Neuronal stem cell (in vitro differentiated cells): ENCODE measurements at regions not wholly inside any gene's neighbourhood (a gene's known extent, or its start where the extent isn't known, plus 50 kb on each side); places are given as distances from the start of the nearest gene placed in this dataset.
A peak's percentile ranks its signal among the peaks of the same experiment; 100 is the strongest.

Experiments used
- DNase-seq: peaks from one replicate; pipeline ENCODE4 v3.0.0-alpha.2; 2013; ENCODE audit warnings: low spot score
- H2AFZ ChIP-seq: one replicate; pipeline ENCODE4 v1.6.1; 2013; ENCODE audit warnings: mild to moderate bottlenecking, low read length, inconsistent platforms
- H2AK5ac ChIP-seq: 2 replicates; pipeline ENCODE4 v1.6.1; 2013; ENCODE audit warnings: low read depth, mild to moderate bottlenecking, inconsistent platforms, low read length, moderate library complexity, mixed read lengths
- H2BK120ac ChIP-seq: 2 replicates; pipeline ENCODE4 v1.6.1; 2013; ENCODE audit warnings: low read depth, mild to moderate bottlenecking, inconsistent platforms, low read length, moderate library complexity, mixed read lengths
- H2BK12ac ChIP-seq: one replicate; pipeline ENCODE4 v1.6.1; 2013; ENCODE audit warnings: low read length, inconsistent platforms
- H2BK15ac ChIP-seq: 2 replicates; pipeline ENCODE4 v1.6.1; 2013; ENCODE audit warnings: mild to moderate bottlenecking, low read length, inconsistent platforms, mixed read lengths
- H2BK5ac ChIP-seq: one replicate; pipeline ENCODE4 v1.6.1; 2013; ENCODE audit warnings: inconsistent platforms, mild to moderate bottlenecking, low read length, moderate library complexity
- H3K14ac ChIP-seq: one replicate; pipeline ENCODE4 v1.6.1; 2013; ENCODE audit warnings: low read length, inconsistent platforms
- H3K18ac ChIP-seq: 2 replicates; pipeline ENCODE4 v1.6.1; 2013; ENCODE audit warnings: low read length, inconsistent platforms
- H3K23ac ChIP-seq: 2 replicates; pipeline ENCODE4 v1.6.1; 2013; ENCODE audit warnings: low read depth, mild to moderate bottlenecking, mixed read lengths, low read length, inconsistent platforms; ENCODE audit not compliant: poor library complexity
- H3K27ac ChIP-seq: replicated peaks from 3 replicates; pipeline ENCODE4 v1.5.1; 2013; ENCODE audit warnings: low read length, inconsistent platforms
- H3K27me3 ChIP-seq, 3 experiments: 2 replicates each; pipeline ENCODE4 v1.6.1; 2013; ENCODE audit warnings: low read length in 3 of 3, mild to moderate bottlenecking in 2 of 3, inconsistent platforms in 1 of 3, low read depth in 1 of 3, mixed read lengths in 1 of 3, moderate library complexity in 1 of 3; ENCODE audit not compliant: control insufficient read depth in 3 of 3, insufficient read depth in 3 of 3
- H3K36me3 ChIP-seq, 2 donors: replicated peaks in 1 of 2; 2 replicates each; pipeline ENCODE4 v1.6.1; 2013; ENCODE audit warnings: low read length in 2 of 2; ENCODE audit not compliant: control insufficient read depth in 2 of 2, insufficient read depth in 2 of 2
- H3K4ac ChIP-seq: 2 replicates; pipeline ENCODE4 v1.6.1; 2013; ENCODE audit warnings: inconsistent platforms, mild to moderate bottlenecking, low read length, moderate library complexity
- H3K4me1 ChIP-seq, 2 donors: 1 replicate in 1 of 2; 2 replicates in 1 of 2; pipeline ENCODE4 v1.6.1; 2013; ENCODE audit warnings: low read length in 2 of 2, low read depth in 1 of 2; ENCODE audit not compliant: control insufficient read depth in 2 of 2, insufficient read depth in 1 of 2
- H3K4me2 ChIP-seq: one replicate; pipeline ENCODE4 v1.6.1; 2013; ENCODE audit warnings: mild to moderate bottlenecking, low read length, inconsistent platforms; ENCODE audit not compliant: insufficient read depth, poor library complexity, severe bottlenecking
- H3K4me3 ChIP-seq, 2 donors: 2 replicates each; pipeline ENCODE4 v1.5.1; 2013; ENCODE audit warnings: low read length in 2 of 2, mild to moderate bottlenecking in 2 of 2, inconsistent platforms in 1 of 2, moderate library complexity in 1 of 2
- H3K79me1 ChIP-seq: one replicate; pipeline ENCODE4 v1.6.1; 2013; ENCODE audit warnings: low read depth, mild to moderate bottlenecking, inconsistent platforms, low read length, moderate library complexity
- H3K9ac ChIP-seq: one replicate; pipeline ENCODE4 v1.6.1; 2013; ENCODE audit warnings: mild to moderate bottlenecking, low read depth, low read length, inconsistent platforms; ENCODE audit not compliant: poor library complexity
- H3K9me3 ChIP-seq, 2 donors: replicated peaks in 1 of 2; 2 replicates each; pipeline versions ENCODE3 to v1.6.1; 2013; ENCODE audit warnings: low read length in 2 of 2, mild to moderate bottlenecking in 2 of 2, inconsistent platforms in 1 of 2, low read depth in 1 of 2, mixed read lengths in 1 of 2, moderate library complexity in 1 of 2; ENCODE audit not compliant: control insufficient read depth in 2 of 2, insufficient read depth in 1 of 2
- H4K8ac ChIP-seq: one replicate; pipeline ENCODE4 v1.6.1; 2013; ENCODE audit warnings: low read depth, mild to moderate bottlenecking, inconsistent platforms, low read length, moderate library complexity
- H4K91ac ChIP-seq: one replicate; pipeline ENCODE4 v1.6.1; 2013; ENCODE audit warnings: low read length, low read depth, mild to moderate bottlenecking, inconsistent platforms; ENCODE audit not compliant: poor library complexity
- WGBS, 2 donors: extraction: QIAGEN DNeasy Blood & Tissue Kit; methylation state at CpG; one replicate each; pipeline ENCODE4 v1.1.7; 2013; ENCODE audit warnings: missing lambda C conversion rate in 2 of 2, mixed read lengths in 1 of 2; ENCODE audit not compliant: insufficient read length in 2 of 2, insufficient replicate concordance in 1 of 2; ENCODE audit errors: extremely low coverage in 2 of 2; 5-methylcytosine and 5-hydroxymethylcytosine counted together

DNA sequence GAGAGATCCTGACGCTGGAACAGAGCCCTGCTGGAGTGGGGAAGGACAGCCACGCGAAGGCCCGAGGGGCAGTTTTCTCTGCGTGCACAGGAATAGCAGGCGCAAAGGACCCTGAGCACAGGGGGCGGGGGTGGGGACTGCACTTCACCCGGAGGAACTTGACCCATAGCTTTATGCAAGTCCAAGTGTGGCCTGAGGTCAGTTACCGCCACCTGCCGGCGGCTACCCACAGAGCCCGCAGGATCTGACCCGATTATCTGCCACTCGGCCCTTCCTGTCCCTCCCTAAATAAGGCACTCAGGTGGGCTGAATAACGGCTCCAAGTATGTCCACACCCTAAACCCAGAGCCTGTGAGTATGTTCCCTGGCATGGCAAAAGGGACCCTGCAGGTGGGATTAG, 65.4 kb upstream of the FCN1 start:
- H3K9ac ChIP-seq = no peak overlapping the region
- H3K79me1 ChIP-seq = peaks cover 1% of the 10 kb centered on the region
- no peak overlapping the region for H2BK5ac ChIP-seq
- WGBS, 2 donors = no CpG with 5 or more reads among the region's 15 CpGs
- no peak overlapping the region for H3K4me3 ChIP-seq
- H3K14ac ChIP-seq = no peak overlapping the region
- no peak overlapping the region for H2AFZ ChIP-seq
- peak overlapping the region; percentile 25 for H3K23ac ChIP-seq
- H3K27ac ChIP-seq = no peak overlapping the region
- no peak overlapping the region for H2AK5ac ChIP-seq
- H2BK12ac ChIP-seq = no peak overlapping the region
- H3K27me3 ChIP-seq = no peaks in the 10 kb centered on the region
- H3K4ac ChIP-seq = no peak overlapping the region
- H4K91ac ChIP-seq = no peak overlapping the region
- H3K9me3 ChIP-seq = peaks cover 0 to 2% of the 10 kb centered on the region in 2 donors
- no peaks in the 10 kb centered on the region for H3K36me3 ChIP-seq
- no peak overlapping the region for H3K4me2 ChIP-seq
- no peak overlapping the region for H3K18ac ChIP-seq
- no peak overlapping the region for H2BK15ac ChIP-seq
- no peaks in the 10 kb centered on the region for H3K4me1 ChIP-seq
- H2BK120ac ChIP-seq = no peak overlapping the region
- no peak for DNase-seq
- H4K8ac ChIP-seq = no peak overlapping the region

DNA sequence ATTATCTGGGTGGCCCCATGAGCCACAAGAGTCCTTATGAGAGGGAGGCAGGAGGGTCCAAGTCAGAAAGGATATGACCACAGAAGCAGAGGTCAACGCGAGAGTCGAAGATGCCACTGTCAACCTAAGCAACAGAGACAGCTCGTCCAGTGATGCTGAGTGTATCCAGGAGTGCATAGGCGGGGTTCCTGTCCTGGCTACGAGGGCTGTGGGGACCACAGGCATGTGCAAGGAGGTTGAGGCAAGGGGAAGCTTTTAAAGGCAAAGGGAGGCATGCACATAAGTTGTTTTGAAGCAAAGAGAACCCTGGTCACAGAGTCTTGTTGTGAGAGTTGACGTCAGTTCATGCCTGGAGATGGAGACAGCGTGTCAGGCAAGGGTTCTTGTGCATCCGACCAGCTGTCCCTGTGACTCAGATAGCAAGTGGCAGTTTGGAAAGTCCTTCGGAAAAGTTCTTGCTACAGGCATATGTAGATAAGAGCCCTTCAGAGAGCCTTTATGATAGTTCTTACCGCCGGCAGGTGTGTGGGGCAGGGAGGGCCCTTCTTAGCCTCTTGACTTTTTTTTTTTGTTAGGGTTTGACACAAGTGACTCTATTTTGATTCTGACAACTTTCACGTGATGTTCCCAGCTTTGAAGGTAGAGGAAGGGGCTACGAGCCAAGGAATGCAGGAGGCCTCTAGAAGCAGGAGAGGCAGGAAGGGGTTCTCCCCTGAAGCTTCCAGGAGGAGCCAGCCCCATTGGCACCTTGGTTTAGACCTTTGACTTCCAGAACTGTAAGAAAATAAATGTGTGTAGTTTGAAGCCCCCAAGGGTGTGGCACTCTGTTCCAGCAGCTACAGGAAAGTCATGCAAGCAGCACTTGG, 66.0 kb upstream of the FCN1 start:
- H3K4me1 ChIP-seq = no peaks in the 10 kb centered on the region
- no peak overlapping the region for H2AFZ ChIP-seq
- H4K91ac ChIP-seq = no peak overlapping the region
- H3K18ac ChIP-seq = no peak overlapping the region
- DNase-seq = no peak
- H3K9me3 ChIP-seq = peaks cover 0 to 2% of the 10 kb centered on the region in 2 donors
- no peak overlapping the region for H2BK15ac ChIP-seq
- no peak overlapping the region for H3K4me2 ChIP-seq
- H2BK120ac ChIP-seq = no peak overlapping the region
- no peak overlapping the region for H3K4ac ChIP-seq
- no peak overlapping the region for H4K8ac ChIP-seq
- peaks cover 1% of the 10 kb centered on the region for H3K79me1 ChIP-seq
- H3K27ac ChIP-seq = no peak overlapping the region
- H3K14ac ChIP-seq = peak overlapping the region; percentile 47
- no peaks in the 10 kb centered on the region for H3K27me3 ChIP-seq
- H3K9ac ChIP-seq = no peak overlapping the region
- H2BK12ac ChIP-seq = no peak overlapping the region
- WGBS, 2 donors = no CpG with 5 or more reads among the region's 14 CpGs
- H3K4me3 ChIP-seq = peak overlapping the region in 1 of 2 donors; percentile 16
- H2AK5ac ChIP-seq = peak overlapping the region; percentile 13
- H2BK5ac ChIP-seq = no peak overlapping the region
- no peak overlapping the region for H3K23ac ChIP-seq
- no peaks in the 10 kb centered on the region for H3K36me3 ChIP-seq

DNA sequence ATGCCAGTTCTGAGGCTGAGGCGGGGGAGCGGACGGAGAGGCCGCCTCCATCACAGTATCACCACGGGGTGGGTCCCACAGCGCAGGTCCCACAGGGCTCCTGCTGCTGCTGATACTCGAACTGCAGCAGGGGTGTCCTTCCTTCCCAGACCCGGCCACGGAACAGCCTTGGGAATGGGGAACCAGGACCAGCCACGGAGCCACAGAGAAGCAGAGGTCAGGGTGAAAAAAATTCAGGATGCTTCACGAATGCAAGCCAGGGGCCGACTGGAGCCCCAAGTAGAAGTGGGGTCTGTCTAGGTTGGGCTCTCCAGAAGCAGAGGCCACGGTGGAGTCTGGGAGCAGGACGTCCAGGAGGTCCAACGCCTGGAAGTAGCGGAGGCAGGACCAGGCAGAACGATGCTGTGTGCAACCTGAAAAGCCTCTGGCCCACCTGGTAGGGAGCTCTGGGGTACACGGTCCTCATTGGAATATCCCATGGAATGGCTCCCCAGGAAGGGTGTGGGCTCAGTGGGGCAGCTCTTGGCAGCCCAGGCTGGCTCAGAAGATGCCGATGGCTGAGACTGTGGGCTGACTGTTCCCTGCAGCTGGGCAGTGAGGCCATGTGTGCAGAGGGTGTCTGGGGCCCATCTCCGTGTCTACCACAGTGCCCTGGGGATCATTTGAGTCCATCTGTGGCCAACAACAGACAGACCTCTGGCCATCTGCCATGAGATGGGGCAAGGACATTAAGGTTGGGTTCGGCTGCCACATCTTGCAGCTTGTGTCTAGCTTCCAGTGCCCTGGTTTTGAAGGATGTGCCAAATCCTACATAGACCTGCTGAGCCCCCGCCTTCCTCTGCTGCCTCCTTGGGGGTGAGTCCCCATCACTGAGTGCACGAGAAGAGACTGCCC, 66.9 kb upstream of the FCN1 start:
- no peaks in the 10 kb centered on the region for H3K4me1 ChIP-seq
- peak overlapping the region; percentile 13 for H2AK5ac ChIP-seq
- WGBS, 2 donors = no CpG with 5 or more reads among the region's 23 CpGs
- no peak overlapping the region for H2BK5ac ChIP-seq
- H2AFZ ChIP-seq = no peak overlapping the region
- no peak for DNase-seq
- no peak overlapping the region for H3K9ac ChIP-seq
- H4K8ac ChIP-seq = no peak overlapping the region
- no peak overlapping the region for H3K23ac ChIP-seq
- no peak overlapping the region for H2BK15ac ChIP-seq
- no peaks in the 10 kb centered on the region for H3K36me3 ChIP-seq
- H3K4me2 ChIP-seq = no peak overlapping the region
- no peak overlapping the region for H3K4ac ChIP-seq
- H3K27me3 ChIP-seq = no peaks in the 10 kb centered on the region
- H2BK12ac ChIP-seq = no peak overlapping the region
- peaks cover 0 to 2% of the 10 kb centered on the region in 2 donors for H3K9me3 ChIP-seq
- peaks cover 1% of the 10 kb centered on the region for H3K79me1 ChIP-seq
- no peak overlapping the region for H2BK120ac ChIP-seq
- no peak overlapping the region for H4K91ac ChIP-seq
- no peak overlapping the region for H3K4me3 ChIP-seq
- H3K14ac ChIP-seq = peak overlapping the region; percentile 47
- no peak overlapping the region for H3K27ac ChIP-seq
- no peak overlapping the region for H3K18ac ChIP-seq

DNA sequence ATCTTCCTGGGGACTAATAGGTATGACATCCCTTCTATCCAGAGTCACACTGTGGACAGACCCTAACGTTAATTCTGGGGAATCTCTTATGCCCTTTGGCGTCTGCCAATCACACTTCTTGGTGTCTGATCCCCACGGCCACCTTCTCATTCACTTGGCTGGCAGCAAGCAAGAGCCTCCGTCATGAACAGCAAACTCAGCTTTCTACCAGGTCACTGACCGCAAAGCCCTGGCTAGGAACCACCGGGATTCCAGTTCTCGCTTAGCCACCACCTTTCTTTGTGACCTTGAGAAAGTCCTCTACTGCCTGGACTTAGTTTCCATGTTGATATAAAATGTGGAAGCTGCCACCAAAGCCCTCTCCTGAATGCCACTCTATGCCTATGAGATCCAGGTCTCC, 67.7 kb upstream of the FCN1 start:
- no CpG with 5 or more reads among the region's 7 CpGs for WGBS, 2 donors

More for the DNA sequence above, 67.7 kb upstream of the FCN1 start:
- Histone ChIP-seq H2BK12ac (no peak overlapping the region), H3K23ac (no peak overlapping the region), H4K8ac (no peak overlapping the region), H3K9ac (no peak overlapping the region), H2BK15ac (no peak overlapping the region), H2BK5ac (no peak overlapping the region), H3K14ac (no peak overlapping the region), H3K4me2 (no peak overlapping the region), H3K9me3 (peaks cover 0 to 2% of the 10 kb centered on the region in 2 donors), H3K36me3 (no peaks in the 10 kb centered on the region), H2AFZ (no peak overlapping the region), H2AK5ac (no peak overlapping the region), H3K4me3 (no peak overlapping the region), H3K4me1 (no peaks in the 10 kb centered on the region), H3K18ac (no peak overlapping the region), H4K91ac (no peak overlapping the region), H3K4ac (no peak overlapping the region), H3K27ac (no peak overlapping the region), H3K27me3 (no peaks in the 10 kb centered on the region), H2BK120ac (no peak overlapping the region), H3K79me1 (peaks cover 1% of the 10 kb centered on the region)
- no peak for DNase-seq
